ENCODE measurements at regions not wholly inside any gene's neighbourhood (a gene's known extent, or its start where the extent isn't known, plus 50 kb on each side); places are given as distances from the start of the nearest gene placed in this dataset.

DNA sequence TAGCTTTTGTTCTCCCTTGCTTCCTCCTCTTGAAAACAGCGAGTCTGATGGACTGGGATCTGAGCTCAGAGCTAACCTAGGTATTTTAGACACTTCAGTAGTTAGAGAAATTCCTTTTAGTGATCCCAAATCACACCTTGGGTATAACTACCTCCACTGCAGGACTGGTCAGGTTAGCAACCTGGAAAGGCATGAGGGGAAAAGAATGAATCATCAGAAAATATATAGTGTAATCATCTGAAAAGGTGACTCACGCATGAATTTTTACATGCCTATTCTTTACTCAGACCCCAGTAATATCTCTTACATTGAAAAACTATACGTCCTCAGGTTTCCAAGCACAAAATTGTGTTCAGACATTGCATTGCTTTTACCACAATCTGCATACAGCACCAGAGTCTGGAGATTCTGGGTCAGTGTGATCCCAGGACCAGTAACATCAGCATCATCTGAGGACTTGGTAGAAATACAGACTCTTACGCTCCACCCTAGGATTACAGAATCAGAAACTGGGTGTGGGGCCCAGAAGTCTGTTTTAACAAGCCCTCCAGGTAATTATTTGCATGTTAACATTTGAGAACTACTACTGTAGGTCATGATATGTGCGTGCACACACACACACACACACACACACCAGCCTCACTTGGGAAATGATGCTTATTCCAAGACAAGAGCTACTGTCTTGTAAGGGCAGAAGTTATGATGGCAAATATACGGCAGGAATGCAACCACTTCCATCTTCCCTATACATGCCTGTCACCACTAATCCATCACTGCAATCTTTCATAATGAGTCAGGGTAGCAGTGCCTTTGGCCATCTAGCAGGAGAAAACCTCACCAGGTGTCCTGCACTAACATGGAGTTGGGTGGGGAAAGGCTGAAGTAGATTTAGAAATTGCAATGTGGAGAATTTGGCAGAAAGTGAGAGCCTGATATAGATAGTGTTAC is 271.6 kb upstream of the MAP3K1 start:
- Histone ChIP-seq H3K79me1 (ENCODE audit: low read length) (peaks cover 2% of the 10 kb centered on the region), H3K36me3 (ENCODE audit: control insufficient read depth in 1 of 2, insufficient read depth in 2 of 2, low read length in 2 of 2) (no peaks in the 10 kb centered on the region), H3K18ac (ENCODE audit: low read length) (no peak overlapping the region), H2BK12ac (ENCODE audit: low read length) (peak overlapping the region; percentile 30), H3K14ac (ENCODE audit: low read length) (no peak overlapping the region), H2AFZ (ENCODE audit: insufficient read depth, low read length, poor library complexity) (no peak overlapping the region), H3K27ac (ENCODE audit: low read depth, low read length) (no peak overlapping the region), H3K4me2 (ENCODE audit: low read length) (no peak overlapping the region), H2BK5ac (ENCODE audit: low read depth, low read length, poor library complexity) (peak overlapping the region; percentile 33), H3K9ac (ENCODE audit: low read length) (no peak overlapping the region), H3K9me3 (ENCODE audit: insufficient read depth, low read depth, low read length) (no peaks in the 10 kb centered on the region), H4K12ac (ENCODE audit: low read depth, low read length) (no peak overlapping the region), H2BK120ac (ENCODE audit: insufficient read depth, low read length, poor library complexity) (no peak overlapping the region), H3K23ac (ENCODE audit: low read length) (no peak overlapping the region), H3K4me3 (ENCODE audit: low read depth, low read length) (no peak overlapping the region), H2AK5ac (ENCODE audit: low read length) (no peak overlapping the region), H4K8ac (ENCODE audit: low read depth, low read length) (no peak overlapping the region), H3K4me1 (ENCODE audit: control insufficient read depth in 1 of 2, insufficient read depth in 2 of 2, low read length in 2 of 2) (peaks cover 5 to 8% of the 10 kb centered on the region in 2 experiments), H3K79me2 (ENCODE audit: control insufficient read depth, insufficient read depth, low read length, poor library complexity) (peaks cover 2% of the 10 kb centered on the region), H3K27me3 (ENCODE audit: insufficient read depth, low read length) (no peaks in the 10 kb centered on the region), H3K4ac (ENCODE audit: low read depth, low read length) (no peak overlapping the region), H4K91ac (ENCODE audit: low read depth, low read length) (no peak overlapping the region)
- WGBS (ENCODE audit: extremely low coverage, insufficient coverage, insufficient read length) = no CpG with 5 or more reads among the region's 6 CpGs
- peak; percentile 93 to 97 for DNase-seq

DNA sequence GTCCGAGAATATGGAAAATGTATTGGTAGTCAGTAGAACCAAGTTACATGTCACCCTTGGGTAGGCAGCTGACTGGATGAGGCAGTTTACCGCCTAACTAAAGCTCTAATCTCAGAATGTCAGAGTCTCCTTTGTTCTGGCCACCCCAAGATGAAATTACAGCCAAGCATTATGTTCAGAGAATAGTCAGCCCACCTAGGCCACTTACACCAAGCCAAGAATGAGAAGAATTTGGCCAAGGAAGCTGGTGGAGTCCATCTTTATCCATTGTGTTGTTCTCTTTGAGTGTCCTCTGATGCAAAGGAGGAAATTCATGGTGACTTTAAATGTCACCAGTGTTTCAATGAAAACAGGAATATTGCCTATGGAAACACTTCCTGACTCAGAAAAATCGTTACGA is 275.1 kb upstream of the MAP3K1 start:
- Histone ChIP-seq H3K79me2 (ENCODE audit: control insufficient read depth, insufficient read depth, low read length, poor library complexity) (no peaks in the 10 kb centered on the region), H3K36me3 (ENCODE audit: control insufficient read depth in 1 of 2, insufficient read depth in 2 of 2, low read length in 2 of 2) (no peaks in the 10 kb centered on the region), H2AK5ac (ENCODE audit: low read length) (no peak overlapping the region), H3K27ac (ENCODE audit: low read depth, low read length) (no peak overlapping the region), H3K4ac (ENCODE audit: low read depth, low read length) (no peak overlapping the region), H4K8ac (ENCODE audit: low read depth, low read length) (no peak overlapping the region), H2BK5ac (ENCODE audit: low read depth, low read length, poor library complexity) (no peak overlapping the region), H3K27me3 (ENCODE audit: insufficient read depth, low read length) (no peaks in the 10 kb centered on the region), H3K9me3 (ENCODE audit: insufficient read depth, low read depth, low read length) (no peaks in the 10 kb centered on the region), H3K9ac (ENCODE audit: low read length) (no peak overlapping the region), H3K23ac (ENCODE audit: low read length) (no peak overlapping the region), H4K91ac (ENCODE audit: low read depth, low read length) (no peak overlapping the region), H3K14ac (ENCODE audit: low read length) (no peak overlapping the region), H3K79me1 (ENCODE audit: low read length) (peaks cover 8% of the 10 kb centered on the region), H4K12ac (ENCODE audit: low read depth, low read length) (no peak overlapping the region), H3K4me2 (ENCODE audit: low read length) (no peak overlapping the region), H3K4me3 (ENCODE audit: low read depth, low read length) (no peak overlapping the region), H3K18ac (ENCODE audit: low read length) (no peak overlapping the region), H2BK12ac (ENCODE audit: low read length) (no peak overlapping the region), H3K4me1 (ENCODE audit: control insufficient read depth in 1 of 2, insufficient read depth in 2 of 2, low read length in 2 of 2) (peaks cover 9 to 14% of the 10 kb centered on the region in 2 experiments), H2BK120ac (ENCODE audit: insufficient read depth, low read length, poor library complexity) (no peak overlapping the region), H2AFZ (ENCODE audit: insufficient read depth, low read length, poor library complexity) (no peak overlapping the region)
- WGBS (ENCODE audit: extremely low coverage, insufficient coverage, insufficient read length) = no CpG with 5 or more reads among the region's 4 CpGs
- DNase-seq = no peak

DNA sequence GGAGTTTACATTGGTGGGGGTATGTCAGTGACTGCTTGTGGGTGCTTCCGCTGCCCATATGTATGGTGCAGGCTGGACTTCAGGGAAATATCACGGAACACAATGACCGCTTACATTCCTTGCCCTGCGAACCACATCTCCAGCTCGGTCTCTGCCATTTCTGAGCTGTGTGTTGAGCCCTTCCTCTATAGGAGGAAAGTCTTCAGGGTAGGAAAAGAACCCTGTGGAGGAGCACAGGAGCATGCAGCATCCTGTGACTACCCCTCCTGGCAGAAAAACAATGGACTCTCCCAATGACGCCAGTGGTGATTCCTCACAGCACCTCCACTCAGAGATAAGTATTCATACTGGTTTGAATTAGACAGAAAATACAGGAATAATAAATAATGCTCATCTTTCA is 276.8 kb upstream of the MAP3K1 start:
- H2BK12ac ChIP-seq (ENCODE audit: low read length) = peak overlapping the region; percentile 73
- H3K79me2 ChIP-seq (ENCODE audit: control insufficient read depth, insufficient read depth, low read length, poor library complexity) = peaks cover 3% of the 10 kb centered on the region
- no peak overlapping the region for H2AK5ac ChIP-seq (ENCODE audit: low read length)
- H2BK120ac ChIP-seq (ENCODE audit: insufficient read depth, low read length, poor library complexity) = no peak overlapping the region
- H4K12ac ChIP-seq (ENCODE audit: low read depth, low read length) = no peak overlapping the region
- H3K4me1 ChIP-seq (ENCODE audit: control insufficient read depth in 1 of 2, insufficient read depth in 2 of 2, low read length in 2 of 2) = peaks cover 15 to 20% of the 10 kb centered on the region in 2 experiments
- no peak overlapping the region for H2AFZ ChIP-seq (ENCODE audit: insufficient read depth, low read length, poor library complexity)
- H3K79me1 ChIP-seq (ENCODE audit: low read length) = peaks cover 16% of the 10 kb centered on the region
- no peak overlapping the region for H4K91ac ChIP-seq (ENCODE audit: low read depth, low read length)
- no peak overlapping the region for H2BK5ac ChIP-seq (ENCODE audit: low read depth, low read length, poor library complexity)
- H3K23ac ChIP-seq (ENCODE audit: low read length) = no peak overlapping the region
- no peak overlapping the region for H3K4me2 ChIP-seq (ENCODE audit: low read length)
- no peak for DNase-seq
- H3K27me3 ChIP-seq (ENCODE audit: insufficient read depth, low read length) = no peaks in the 10 kb centered on the region
- H3K14ac ChIP-seq (ENCODE audit: low read length) = no peak overlapping the region
- no peak overlapping the region for H3K18ac ChIP-seq (ENCODE audit: low read length)
- no peak overlapping the region for H3K9ac ChIP-seq (ENCODE audit: low read length)
- H3K36me3 ChIP-seq (ENCODE audit: control insufficient read depth in 1 of 2, insufficient read depth in 2 of 2, low read length in 2 of 2) = no peaks in the 10 kb centered on the region
- H4K8ac ChIP-seq (ENCODE audit: low read depth, low read length) = no peak overlapping the region
- no peak overlapping the region for H3K27ac ChIP-seq (ENCODE audit: low read depth, low read length)
- no CpG with 5 or more reads among the region's 6 CpGs for WGBS (ENCODE audit: extremely low coverage, insufficient coverage, insufficient read length)
- no peaks in the 10 kb centered on the region for H3K9me3 ChIP-seq (ENCODE audit: insufficient read depth, low read depth, low read length)
- no peak overlapping the region for H3K4ac ChIP-seq (ENCODE audit: low read depth, low read length)
- H3K4me3 ChIP-seq (ENCODE audit: low read depth, low read length) = peak overlapping the region; percentile 13

DNA sequence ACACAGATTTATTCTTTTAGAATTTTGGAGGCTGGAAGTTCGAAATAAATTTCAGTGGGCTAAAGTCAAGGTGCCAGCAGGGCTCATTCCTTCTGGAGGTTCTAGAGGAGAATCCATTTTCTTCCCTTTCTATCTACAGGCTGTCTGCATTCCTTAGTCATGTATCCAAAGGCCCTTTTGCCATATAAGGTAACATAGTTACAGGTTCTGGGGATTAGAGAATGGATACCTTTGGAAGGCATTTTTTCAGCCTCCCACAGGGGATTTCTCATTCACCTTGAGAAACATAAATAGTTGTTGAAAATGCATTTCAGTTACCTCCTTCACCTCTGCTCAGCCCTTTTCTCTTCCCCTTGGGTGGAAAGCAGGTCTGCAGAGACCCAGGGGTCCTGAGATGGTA is 280.0 kb upstream of the MAP3K1 start:
- Histone ChIP-seq H3K14ac (ENCODE audit: low read length) (peak overlapping the region; percentile 85), H2AK5ac (ENCODE audit: low read length) (no peak overlapping the region), H3K9ac (ENCODE audit: low read length) (no peak overlapping the region), H3K36me3 (ENCODE audit: control insufficient read depth in 1 of 2, insufficient read depth in 2 of 2, low read length in 2 of 2) (no peaks in the 10 kb centered on the region), H2BK12ac (ENCODE audit: low read length) (peak overlapping the region; percentile 85), H3K4ac (ENCODE audit: low read depth, low read length) (no peak overlapping the region), H3K4me3 (ENCODE audit: low read depth, low read length) (no peak overlapping the region), H2BK5ac (ENCODE audit: low read depth, low read length, poor library complexity) (peak overlapping the region; percentile 80), H4K12ac (ENCODE audit: low read depth, low read length) (no peak overlapping the region), H3K4me2 (ENCODE audit: low read length) (no peak overlapping the region), H2BK120ac (ENCODE audit: insufficient read depth, low read length, poor library complexity) (peak overlapping the region; percentile 92), H3K23ac (ENCODE audit: low read length) (no peak overlapping the region), H3K79me1 (ENCODE audit: low read length) (peaks cover 16% of the 10 kb centered on the region), H3K4me1 (ENCODE audit: control insufficient read depth in 1 of 2, insufficient read depth in 2 of 2, low read length in 2 of 2) (peaks cover 15 to 18% of the 10 kb centered on the region in 2 experiments), H3K27ac (ENCODE audit: low read depth, low read length) (peak overlapping the region; percentile 81), H4K91ac (ENCODE audit: low read depth, low read length) (peak overlapping the region; percentile 92), H3K18ac (ENCODE audit: low read length) (peak overlapping the region; percentile 52), H3K27me3 (ENCODE audit: insufficient read depth, low read length) (no peaks in the 10 kb centered on the region), H4K8ac (ENCODE audit: low read depth, low read length) (peak overlapping the region; percentile 69), H3K9me3 (ENCODE audit: insufficient read depth, low read depth, low read length) (no peaks in the 10 kb centered on the region), H3K79me2 (ENCODE audit: control insufficient read depth, insufficient read depth, low read length, poor library complexity) (peaks cover 3% of the 10 kb centered on the region), H2AFZ (ENCODE audit: insufficient read depth, low read length, poor library complexity) (peak overlapping the region; percentile 32)
- WGBS (ENCODE audit: extremely low coverage, insufficient coverage, insufficient read length) = no CpG with 5 or more reads among the region's 1 CpG
- DNase-seq = peak; percentile 36 to 77
